Upper lobe of left lung (tissue), 6 donors: ENCODE measurements at regions not wholly inside any gene's neighbourhood (a gene's known extent, or its start where the extent isn't known, plus 50 kb on each side); places are given as distances from the start of the nearest gene placed in this dataset.
A peak's percentile ranks its signal among the peaks of the same experiment; 100 is the strongest.

Experiments used
- ATAC-seq, 2 donors: fragments of 200-7000 bp; cut with Tn5 transposase; one replicate each; pipeline ENCODE4 v1.9.1; 2022; ENCODE audit warnings: mild to moderate bottlenecking in 2 of 2, moderate library complexity in 2 of 2; ENCODE audit not compliant: low FRiP score in 2 of 2
- DNase-seq, 2 donors: peaks; one replicate each; pipeline ENCODE4 v3.0.0-alpha.2; 2019 to 2020
- H3K27ac ChIP-seq, 4 donors: fragments of 200-600 bp; sonication (generic); one replicate each; pipeline ENCODE4 v1.5.1; 2016 to 2019
- H3K27me3 ChIP-seq, 4 donors: fragments of 200-600 bp; sonication (generic); one replicate each; pipeline ENCODE4 v1.5.1; 2017 to 2019
- H3K36me3 ChIP-seq, 4 donors: fragments of 200-600 bp; sonication (generic); one replicate each; pipeline ENCODE4 v1.5.1; 2016 to 2019
- H3K4me1 ChIP-seq, 4 donors: fragments of 200-600 bp; sonication (generic); one replicate each; pipeline ENCODE4 v1.5.1; 2018 to 2019
- H3K4me3 ChIP-seq, 4 donors: fragments of 200-600 bp; sonication (generic); one replicate each; pipeline ENCODE4 v1.5.1; 2017 to 2019; ENCODE audit warnings: mild to moderate bottlenecking in 2 of 4, moderate library complexity in 1 of 4
- H3K9me3 ChIP-seq, 4 donors: fragments of 200-600 bp; sonication (generic); one replicate each; pipeline ENCODE4 v1.5.1; 2018 to 2019
- CTCF ChIP-seq, 6 experiments: fragments of 450-650 bp in 4 of 6; fragments of 200-600 bp in 2 of 6; sonication (generic) in 2 of 6; IDR thresholded peaks; one replicate each; pipeline ENCODE4 v1.5.1; 2016 to 2019; ENCODE audit warnings: antibody characterized with exemption in 6 of 6
- EP300 ChIP-seq, 4 donors: sonication (generic); formaldehyde crosslinking; IDR thresholded peaks; one replicate each; pipeline ENCODE4 v1.5.1; 2017; ENCODE audit warnings: antibody characterized with exemption in 4 of 4, control low read depth in 2 of 4
- POLR2A ChIP-seq, 4 donors: fragments of 450-650 bp; IDR thresholded peaks; one replicate each; pipeline ENCODE4 v1.5.1; 2016 to 2017; ENCODE audit warnings: antibody characterized with exemption in 4 of 4, mild to moderate bottlenecking in 2 of 4
- POLR2AphosphoS5 ChIP-seq, 2 donors: sonication (generic); formaldehyde crosslinking; IDR thresholded peaks; one replicate each; pipeline ENCODE4 v1.5.1; 2017; ENCODE audit warnings: antibody characterized with exemption in 2 of 2
- WGBS, 2 donors: methylation state at CpG; one replicate each; pipeline ENCODE4 v1.1.5; 2017 to 2018; 5-methylcytosine and 5-hydroxymethylcytosine counted together
- donor health status: DM: no; HTN: no; CAD: no; lungs with moderate emphysema.
- donor health status: DM: no; HTN: yes; CAD: no; lungs with severe emphysema.

GRCh38 chr1:115463347-115463746 is 125.3 kb upstream of the NGF start:
- no peaks in the 10 kb centered on the region for H3K9me3 ChIP-seq

GRCh38 chr1:115462566-115463076 is 124.6 kb upstream of the NGF start:
- Histone ChIP-seq H3K4me1 (no peaks in the 10 kb centered on the region), H3K36me3 (no peaks in the 10 kb centered on the region), H3K27ac (no peak overlapping the region), H3K4me3 (no peak overlapping the region), H3K9me3 (no peaks in the 10 kb centered on the region), H3K27me3 (no peaks in the 10 kb centered on the region)
- DNase-seq (no peak), ATAC-seq (no peak)
- WGBS, 2 donors, result 33 to 40% methylated on average over 4 of the region's 4 CpGs
- TF ChIP-seq POLR2A (IDR thresholded peaks at IDR 0.05), result no peak
- no peak for TF ChIP-seq EP300 (IDR thresholded peaks at IDR 0.05)
- TF ChIP-seq POLR2AphosphoS5 (IDR thresholded peaks at IDR 0.05), result no peak
- TF ChIP-seq CTCF (IDR thresholded peaks at IDR 0.05), result no peak

More at GRCh38 chr1:115463347-115463746, 125.3 kb upstream of the NGF start:
- ATAC-seq (no peak), DNase-seq (no peak)
- no peak overlapping the region for H3K27ac ChIP-seq
- TF ChIP-seq EP300 (IDR thresholded peaks at IDR 0.05) (no peak), CTCF (IDR thresholded peaks at IDR 0.05) (peak in 1 of 6 experiments; percentile 10)
- no peaks in the 10 kb centered on the region for H3K36me3 ChIP-seq
- H3K27me3 ChIP-seq, result no peaks in the 10 kb centered on the region
- H3K4me3 ChIP-seq, result no peak overlapping the region
- no peaks in the 10 kb centered on the region for H3K4me1 ChIP-seq

- TF ChIP-seq CTCF (IDR thresholded peaks at IDR 0.05), result no peak
- no peak for TF ChIP-seq EP300 (IDR thresholded peaks at IDR 0.05)
- no peak overlapping the region for H3K27ac ChIP-seq
- ATAC-seq (no peak), DNase-seq (no peak)
- no peak overlapping the region for H3K4me3 ChIP-seq
- H3K36me3 ChIP-seq, result no peaks in the 10 kb centered on the region
- no peaks in the 10 kb centered on the region for H3K4me1 ChIP-seq
- no peaks in the 10 kb centered on the region for H3K27me3 ChIP-seq
- 85% methylated on average over 5 of the region's 5 CpGs; no CpG with 5 or more reads in 1 of the 2 donors for WGBS, 2 donors
- no peaks in the 10 kb centered on the region for H3K9me3 ChIP-seq
These were observed 123.5 kb upstream of the NGF start for GRCh38 chr1:115461526-115461925.

GRCh38 chr1:115459161-115459560 is 121.1 kb upstream of the NGF start:
- Histone ChIP-seq H3K27ac (no peak overlapping the region), H3K36me3 (no peaks in the 10 kb centered on the region), H3K4me3 (no peak overlapping the region), H3K4me1 (no peaks in the 10 kb centered on the region), H3K9me3 (no peaks in the 10 kb centered on the region), H3K27me3 (no peaks in the 10 kb centered on the region)
- WGBS, 2 donors, result 98% methylated on average over 3 of the region's 3 CpGs; no CpG with 5 or more reads in 1 of the 2 donors
- DNase-seq (no peak), ATAC-seq (no peak)
- TF ChIP-seq CTCF (IDR thresholded peaks at IDR 0.05) (no peak), EP300 (IDR thresholded peaks at IDR 0.05) (no peak), POLR2A (IDR thresholded peaks at IDR 0.05) (no peak), POLR2AphosphoS5 (IDR thresholded peaks at IDR 0.05) (no peak)

- no peak for DNase-seq
These were observed 120.5 kb upstream of the NGF start for GRCh38 chr1:115458426-115459114.

More at GRCh38 chr1:115458426-115459114, 120.5 kb upstream of the NGF start:
- TF ChIP-seq CTCF (IDR thresholded peaks at IDR 0.05), result no peak
- no peak for TF ChIP-seq POLR2AphosphoS5 (IDR thresholded peaks at IDR 0.05)
- TF ChIP-seq POLR2A (IDR thresholded peaks at IDR 0.05), result no peak
- no peak for TF ChIP-seq EP300 (IDR thresholded peaks at IDR 0.05)
- no peaks in the 10 kb centered on the region for H3K27me3 ChIP-seq
- ATAC-seq, result no peak
- no peaks in the 10 kb centered on the region for H3K4me1 ChIP-seq
- H3K9me3 ChIP-seq, result no peaks in the 10 kb centered on the region
- WGBS, 2 donors, result 84 to 86% methylated on average over 4 to 7 of the region's 7 CpGs
- no peak overlapping the region for H3K27ac ChIP-seq
- no peaks in the 10 kb centered on the region for H3K36me3 ChIP-seq
- no peak overlapping the region for H3K4me3 ChIP-seq
